ENCODE measurements at regions not wholly inside any gene's neighbourhood (a gene's known extent, or its start where the extent isn't known, plus 50 kb on each side); places are given as distances from the start of the nearest gene placed in this dataset.

GRCh38 chr9:82789155-82789824 lies 273.7 kb downstream of the RASEF start:
- no peak for TF ChIP-seq CTCF (IDR thresholded peaks at IDR 0.05; ENCODE audit: insufficient read depth, low read length, poor library complexity, severe bottlenecking)
- Histone ChIP-seq H3K27me3 (ENCODE audit: control insufficient read depth, insufficient read depth, low read length) (no peaks in the 10 kb centered on the region), H3K4me3 (ENCODE audit: low read depth, low read length) (no peak overlapping the region), H3K36me3 (ENCODE audit: control insufficient read depth, insufficient read depth, low read length) (no peaks in the 10 kb centered on the region)
- no peak for DNase-seq (ENCODE audit: low read depth)

GRCh38 chr9:82790875-82791274 lies 272.1 kb downstream of the RASEF start:
- Histone ChIP-seq H3K36me3 (ENCODE audit: control insufficient read depth, insufficient read depth, low read length) (no peaks in the 10 kb centered on the region), H3K27me3 (ENCODE audit: control insufficient read depth, insufficient read depth, low read length) (no peaks in the 10 kb centered on the region), H3K4me3 (ENCODE audit: low read depth, low read length) (no peak overlapping the region)
- no peak for DNase-seq (ENCODE audit: low read depth)
- TF ChIP-seq CTCF (IDR thresholded peaks at IDR 0.05; ENCODE audit: insufficient read depth, low read length, poor library complexity, severe bottlenecking), result no peak

GRCh38 chr9:82791692-82792091 lies 271.2 kb downstream of the RASEF start:
- no peak for TF ChIP-seq CTCF (IDR thresholded peaks at IDR 0.05; ENCODE audit: insufficient read depth, low read length, poor library complexity, severe bottlenecking)
- DNase-seq (ENCODE audit: low read depth), result no peak
- H3K36me3 ChIP-seq (ENCODE audit: control insufficient read depth, insufficient read depth, low read length), result no peaks in the 10 kb centered on the region
- H3K4me3 ChIP-seq (ENCODE audit: low read depth, low read length), result no peak overlapping the region
- H3K27me3 ChIP-seq (ENCODE audit: control insufficient read depth, insufficient read depth, low read length), result no peaks in the 10 kb centered on the region

GRCh38 chr9:82797534-82797933 lies 265.4 kb downstream of the RASEF start:
- Histone ChIP-seq H3K4me3 (ENCODE audit: low read depth, low read length) (no peak overlapping the region), H3K27me3 (ENCODE audit: control insufficient read depth, insufficient read depth, low read length) (no peaks in the 10 kb centered on the region), H3K36me3 (ENCODE audit: control insufficient read depth, insufficient read depth, low read length) (no peaks in the 10 kb centered on the region)
- no peak for TF ChIP-seq CTCF (IDR thresholded peaks at IDR 0.05; ENCODE audit: insufficient read depth, low read length, poor library complexity, severe bottlenecking)
- DNase-seq (ENCODE audit: low read depth), result no peak

- no peak for TF ChIP-seq CTCF (IDR thresholded peaks at IDR 0.05; ENCODE audit: insufficient read depth, low read length, poor library complexity, severe bottlenecking)
- Histone ChIP-seq H3K4me3 (ENCODE audit: low read depth, low read length) (no peak overlapping the region), H3K27me3 (ENCODE audit: control insufficient read depth, insufficient read depth, low read length) (no peaks in the 10 kb centered on the region), H3K36me3 (ENCODE audit: control insufficient read depth, insufficient read depth, low read length) (no peaks in the 10 kb centered on the region)
- no peak for DNase-seq (ENCODE audit: low read depth)
Measured at GRCh38 chr9:82799286-82799685, 263.7 kb downstream of the RASEF start.

- H3K4me3 ChIP-seq (ENCODE audit: low read depth, low read length), result no peak overlapping the region
- no peak for TF ChIP-seq CTCF (IDR thresholded peaks at IDR 0.05; ENCODE audit: insufficient read depth, low read length, poor library complexity, severe bottlenecking)
- H3K27me3 ChIP-seq (ENCODE audit: control insufficient read depth, insufficient read depth, low read length), result no peaks in the 10 kb centered on the region
- no peak for DNase-seq (ENCODE audit: low read depth)
- H3K36me3 ChIP-seq (ENCODE audit: control insufficient read depth, insufficient read depth, low read length), result no peaks in the 10 kb centered on the region
Measured at GRCh38 chr9:82805027-82805426, 257.9 kb downstream of the RASEF start.
